H9 (cell line): ENCODE measurements at regions not wholly inside any gene's neighbourhood (a gene's known extent, or its start where the extent isn't known, plus 50 kb on each side); places are given as distances from the start of the nearest gene placed in this dataset.

ENCODE experiments used
- DNase-seq: peaks from one replicate; pipeline ENCODE4 v3.0.0-alpha.2; 2017
- H2AFZ ChIP-seq: one replicate; pipeline ENCODE4 v1.6.1; 2013; ENCODE audit warnings: mild to moderate bottlenecking, low read length, control low read depth, moderate library complexity
- H2AK5ac ChIP-seq: 2 replicates; pipeline ENCODE4 v1.6.1; 2013; ENCODE audit warnings: low read length, control low read depth, mixed read lengths; ENCODE audit not compliant: insufficient read length
- H2BK120ac ChIP-seq: one replicate; pipeline ENCODE4 v1.6.1; 2013; ENCODE audit warnings: low read depth, mild to moderate bottlenecking, low read length, control low read depth, inconsistent platforms; ENCODE audit not compliant: poor library complexity, severe bottlenecking
- H2BK12ac ChIP-seq: 2 replicates; pipeline ENCODE4 v1.6.1; 2013; ENCODE audit warnings: low read length, control low read depth, mixed read lengths, low read depth; ENCODE audit not compliant: insufficient read length
- H2BK15ac ChIP-seq: 2 replicates; pipeline ENCODE4 v1.6.1; 2013; ENCODE audit warnings: low read depth, low read length, control low read depth
- H2BK20ac ChIP-seq: one replicate; pipeline ENCODE4 v1.6.1; 2013; ENCODE audit warnings: low read depth, mild to moderate bottlenecking, low read length, control low read depth, inconsistent platforms; ENCODE audit not compliant: poor library complexity, severe bottlenecking
- H2BK5ac ChIP-seq: 2 replicates; pipeline ENCODE4 v1.6.1; 2013; ENCODE audit warnings: low read length, control low read depth, mixed read lengths; ENCODE audit not compliant: insufficient read length
- H3K14ac ChIP-seq: 2 replicates; pipeline ENCODE4 v1.6.1; 2013; ENCODE audit warnings: low read length, control low read depth; ENCODE audit not compliant: insufficient read depth
- H3K18ac ChIP-seq: 2 replicates; pipeline ENCODE4 v1.6.1; 2013; ENCODE audit warnings: low read depth, mild to moderate bottlenecking, mixed read lengths, low read length, control low read depth; ENCODE audit not compliant: insufficient read length
- H3K23ac ChIP-seq: 2 replicates; pipeline ENCODE4 v1.6.1; 2013; ENCODE audit warnings: low read length, control low read depth, mixed read lengths, low read depth; ENCODE audit not compliant: insufficient read length
- H3K23me2 ChIP-seq: 2 replicates; pipeline ENCODE4 v1.6.1; 2013; ENCODE audit warnings: low read depth, mild to moderate bottlenecking, mixed read lengths, low read length, control low read depth; ENCODE audit not compliant: insufficient read length, poor library complexity, severe bottlenecking
- H3K27ac ChIP-seq: 2 replicates; pipeline ENCODE4 v1.5.1; 2013; ENCODE audit warnings: low read length, control low read depth, mixed read lengths, low read depth; ENCODE audit not compliant: insufficient read length
- H3K27me3 ChIP-seq: 2 replicates; pipeline ENCODE4 v1.6.1; 2013; ENCODE audit warnings: low read length, control low read depth, inconsistent platforms; ENCODE audit not compliant: insufficient read depth
- H3K4ac ChIP-seq: 2 replicates; pipeline ENCODE4 v1.6.1; 2013; ENCODE audit warnings: low read depth, mild to moderate bottlenecking, control low read depth, inconsistent platforms, low read length, moderate library complexity
- H3K4me1 ChIP-seq: 2 replicates; pipeline ENCODE4 v1.6.1; 2013; ENCODE audit warnings: low read length, control low read depth, inconsistent platforms; ENCODE audit not compliant: insufficient read depth
- H3K4me2 ChIP-seq: 2 replicates; pipeline ENCODE4 v1.6.1; 2013; ENCODE audit warnings: low read length, control low read depth, mixed read lengths; ENCODE audit not compliant: insufficient read length, insufficient read depth
- H3K56ac ChIP-seq: 2 replicates; pipeline ENCODE4 v1.6.1; 2013; ENCODE audit warnings: low read depth, mild to moderate bottlenecking, mixed read lengths, low read length, control low read depth; ENCODE audit not compliant: insufficient read length
- H3K79me1 ChIP-seq: 2 replicates; pipeline ENCODE4 v1.6.1; 2013; ENCODE audit warnings: low read depth, mild to moderate bottlenecking, moderate library complexity, low read length, control low read depth, inconsistent platforms; ENCODE audit not compliant: insufficient read depth, poor library complexity, severe bottlenecking
- H3K79me2 ChIP-seq: 2 replicates; pipeline ENCODE4 v1.6.1; 2013; ENCODE audit warnings: low read length, control low read depth, inconsistent platforms; ENCODE audit not compliant: insufficient read depth
- H3K9ac ChIP-seq: 2 replicates; pipeline ENCODE4 v1.6.1; 2013; ENCODE audit warnings: low read length, control low read depth, mixed read lengths; ENCODE audit not compliant: insufficient read length; ENCODE audit errors: extremely low read depth
- H3K9me3 ChIP-seq: one replicate; pipeline ENCODE4 v1.6.1; 2013; ENCODE audit warnings: low read depth, low read length, inconsistent platforms; ENCODE audit not compliant: control insufficient read depth
- H3T11ph ChIP-seq: one replicate; pipeline ENCODE4 v1.6.1; 2013; ENCODE audit warnings: mild to moderate bottlenecking, low read length, control low read depth, inconsistent platforms
- H4K20me1 ChIP-seq: one replicate; pipeline ENCODE4 v1.6.1; 2013; ENCODE audit not compliant: control insufficient read depth, insufficient read length, insufficient read depth
- H4K5ac ChIP-seq: 2 replicates; pipeline ENCODE4 v1.6.1; 2013; ENCODE audit warnings: low read depth, mild to moderate bottlenecking, mixed read lengths, low read length, control low read depth; ENCODE audit not compliant: insufficient read length
- H4K8ac ChIP-seq: replicated peaks from 2 replicates; pipeline ENCODE4 v1.6.1; 2013; ENCODE audit warnings: low read length, control low read depth, mixed read lengths, low read depth; ENCODE audit not compliant: insufficient read length
- H4K91ac ChIP-seq: 2 replicates; pipeline ENCODE4 v1.6.1; 2013; ENCODE audit warnings: low read depth, mild to moderate bottlenecking, moderate library complexity, mixed read lengths, low read length, control low read depth; ENCODE audit not compliant: insufficient read length
- H3K27ac Mint-ChIP-seq, 3 experiments: 2 replicates in 2 of 3; 3 replicates in 1 of 3; pipeline ENCODE4 v1.8.0; 2020 to 2021; ENCODE audit warnings: mixed read lengths in 3 of 3, mild to moderate bottlenecking in 1 of 3, moderate library complexity in 1 of 3
- H3K27me3 Mint-ChIP-seq: 2 replicates; pipeline ENCODE4 v1.8.0; 2021; ENCODE audit warnings: low read depth, mild to moderate bottlenecking, moderate library complexity, mixed read lengths
- H3K36me3 Mint-ChIP-seq, 3 experiments: 2 replicates in 2 of 3; 3 replicates in 1 of 3; pipeline ENCODE4 v1.8.0; 2020 to 2021; ENCODE audit warnings: low read depth in 3 of 3, mixed read lengths in 3 of 3; ENCODE audit not compliant: insufficient read depth in 1 of 3
- H3K4me1 Mint-ChIP-seq, 2 experiments: 2 replicates each; pipeline ENCODE4 v1.8.0; 2020; ENCODE audit warnings: mixed read lengths in 2 of 2
- H3K4me3 Mint-ChIP-seq, 2 experiments: 2 replicates in 1 of 2; 3 replicates in 1 of 2; pipeline ENCODE4 v1.8.0; 2020 to 2021; ENCODE audit warnings: mild to moderate bottlenecking in 2 of 2, mixed read lengths in 2 of 2, moderate library complexity in 1 of 2
- H3K9me3 Mint-ChIP-seq, 2 experiments: 2 replicates in 1 of 2; 3 replicates in 1 of 2; pipeline ENCODE4 v1.8.0; 2020; ENCODE audit warnings: mild to moderate bottlenecking in 2 of 2, mixed read lengths in 2 of 2, moderate library complexity in 1 of 2
- CTCF ChIP-seq: fragments of 200-600 bp; sonication (generic); conservative IDR thresholded peaks from 3 replicates; pipeline ENCODE4 v1.8.0; 2021; ENCODE audit warnings: antibody characterized with exemption, mild to moderate bottlenecking
- WGBS: extraction: QIAGEN DNeasy Blood & Tissue Kit; methylation state at CpG from one replicate; pipeline ENCODE4 v1.1.7; 2013; ENCODE audit warnings: missing lambda C conversion rate, low lambda C conversion rate, mixed read lengths; ENCODE audit not compliant: insufficient read length; ENCODE audit errors: extremely low coverage; 5-methylcytosine and 5-hydroxymethylcytosine counted together

GRCh38 chr1:99529002-99529401, 116.9 kb upstream of the PALMD start:
- no peak overlapping the region for H3K18ac ChIP-seq
- H3K23me2 ChIP-seq = no peaks in the 10 kb centered on the region
- no peak overlapping the region for H2BK15ac ChIP-seq
- WGBS = no CpG with 5 or more reads among the region's 3 CpGs
- no peak overlapping the region for H4K5ac ChIP-seq
- no peak overlapping the region for H3K56ac ChIP-seq
- H2AK5ac ChIP-seq = no peak overlapping the region
- H3K4me1 Mint-ChIP-seq = peaks cover 17 to 23% of the 10 kb centered on the region in 2 experiments
- no peak overlapping the region for H3K4me3 Mint-ChIP-seq
- no peak overlapping the region for H3K14ac ChIP-seq
- TF ChIP-seq CTCF = no peak
- H3K4me2 ChIP-seq = no peak overlapping the region
- peaks cover 0 to 1% (median 0%) of the 10 kb centered on the region in 3 experiments; a peak in 1 of 7 replicates for H3K36me3 Mint-ChIP-seq
- no peak overlapping the region for H2BK12ac ChIP-seq
- H3K9me3 ChIP-seq = no peaks in the 10 kb centered on the region
- no peak overlapping the region for H4K91ac ChIP-seq
- H3T11ph ChIP-seq = no peak overlapping the region
- H3K9ac ChIP-seq = no peak overlapping the region
- H3K79me2 ChIP-seq = no peaks in the 10 kb centered on the region
- H3K9me3 Mint-ChIP-seq = peaks cover 0 to 2% of the 10 kb centered on the region in 2 experiments; a peak in 1 of 5 replicates
- H2BK20ac ChIP-seq = no peak overlapping the region
- no peak overlapping the region for H3K23ac ChIP-seq
- H3K79me1 ChIP-seq = no peaks in the 10 kb centered on the region
- no peaks in the 10 kb centered on the region for H3K27me3 ChIP-seq
- no peak overlapping the region for H3K4ac ChIP-seq
- no peak for DNase-seq
- H2BK5ac ChIP-seq = no peak overlapping the region
- no peaks in the 10 kb centered on the region for H4K20me1 ChIP-seq
- H2AFZ ChIP-seq = no peak overlapping the region
- H3K27ac Mint-ChIP-seq = peak overlapping the region in 1 of 3 experiments; percentile 69; a peak in 2 of 7 replicates
- no peaks in the 10 kb centered on the region for H3K4me1 ChIP-seq
- H3K27ac ChIP-seq = no peak overlapping the region
- H3K27me3 Mint-ChIP-seq = no peaks in the 10 kb centered on the region
- H2BK120ac ChIP-seq = no peak overlapping the region
- no peak overlapping the region for H4K8ac ChIP-seq
